Thymus (tissue), 11 donors: ENCODE measurements at regions not wholly inside any gene's neighbourhood (a gene's known extent, or its start where the extent isn't known, plus 50 kb on each side); places are given as distances from the start of the nearest gene placed in this dataset.

ENCODE experiments used
- DNase-seq, 9 donors: peaks; one replicate each; pipeline ENCODE4 v3.0.0-alpha.2; 2013; ENCODE audit warnings: low spot score in 9 of 9, low read depth in 6 of 9, missing footprints in 1 of 9
- H3K27ac ChIP-seq, 2 donors: one replicate each; pipeline ENCODE4 v1.5.1; 2013; ENCODE audit warnings: control low read depth in 1 of 2, low read depth in 1 of 2, low read length in 1 of 2, mild to moderate bottlenecking in 1 of 2, moderate library complexity in 1 of 2
- H3K27me3 ChIP-seq, 2 donors: one replicate each; pipeline ENCODE4 v1.5.1; 2013; ENCODE audit warnings: low read length in 1 of 2; ENCODE audit not compliant: control insufficient read depth in 2 of 2, insufficient read depth in 1 of 2
- H3K36me3 ChIP-seq, 2 donors: one replicate each; pipeline ENCODE4 v1.5.1; 2013; ENCODE audit warnings: low read length in 1 of 2, mild to moderate bottlenecking in 1 of 2, moderate library complexity in 1 of 2; ENCODE audit not compliant: control insufficient read depth in 2 of 2, insufficient read depth in 2 of 2
- H3K4me1 ChIP-seq, 2 donors: one replicate each; pipeline ENCODE4 v1.5.1; 2013; ENCODE audit warnings: low read length in 2 of 2; ENCODE audit not compliant: control insufficient read depth in 2 of 2, insufficient read depth in 2 of 2
- H3K4me3 ChIP-seq, 2 donors: one replicate each; pipeline ENCODE4 v1.5.1; 2013; ENCODE audit warnings: low read length in 2 of 2, control low read depth in 1 of 2, mild to moderate bottlenecking in 1 of 2
- H3K9me3 ChIP-seq, 2 donors: one replicate each; pipeline ENCODE4 v1.5.1; 2013; ENCODE audit warnings: low read length in 1 of 2, mild to moderate bottlenecking in 1 of 2; ENCODE audit not compliant: control insufficient read depth in 2 of 2, insufficient read depth in 1 of 2
- WGBS: extraction: QIAGEN DNeasy Blood & Tissue Kit; methylation state at CpG from one replicate; pipeline ENCODE4 v1.1.7; 2013; 5-methylcytosine and 5-hydroxymethylcytosine counted together
- donor health status: healthy.

- 84% methylated on average over 1 of the region's 1 CpG for WGBS
- DNase-seq, result no peak
- Histone ChIP-seq H3K9me3 (no peaks in the 10 kb centered on the region), H3K4me3 (no peak overlapping the region), H3K36me3 (no peaks in the 10 kb centered on the region), H3K27me3 (no peaks in the 10 kb centered on the region), H3K27ac (no peak overlapping the region), H3K4me1 (no peaks in the 10 kb centered on the region)
These were observed 668.4 kb upstream of the FBXO33 start for GRCh38 chr14:40100544-40101196.

GRCh38 chr14:40099316-40099715 is 667.1 kb upstream of the FBXO33 start:
- H3K36me3 ChIP-seq, result no peaks in the 10 kb centered on the region
- no peak overlapping the region for H3K4me3 ChIP-seq
- 82% methylated on average over 2 of the region's 2 CpGs for WGBS
- no peaks in the 10 kb centered on the region for H3K4me1 ChIP-seq
- no peak for DNase-seq
- H3K27ac ChIP-seq, result no peak overlapping the region
- H3K9me3 ChIP-seq, result no peaks in the 10 kb centered on the region
- H3K27me3 ChIP-seq, result no peaks in the 10 kb centered on the region

GRCh38 chr14:40098468-40098867 is 666.2 kb upstream of the FBXO33 start:
- no peak for DNase-seq
- Histone ChIP-seq H3K27ac (no peak overlapping the region), H3K9me3 (no peaks in the 10 kb centered on the region), H3K27me3 (no peaks in the 10 kb centered on the region), H3K4me1 (no peaks in the 10 kb centered on the region), H3K4me3 (no peak overlapping the region), H3K36me3 (no peaks in the 10 kb centered on the region)
- 98% methylated on average over 3 of the region's 3 CpGs for WGBS

GRCh38 chr14:40096968-40097367 is 664.7 kb upstream of the FBXO33 start:
- Histone ChIP-seq H3K9me3 (no peaks in the 10 kb centered on the region), H3K36me3 (no peaks in the 10 kb centered on the region), H3K27ac (no peak overlapping the region), H3K4me1 (no peaks in the 10 kb centered on the region), H3K27me3 (no peaks in the 10 kb centered on the region), H3K4me3 (no peak overlapping the region)
- DNase-seq, result no peak

GRCh38 chr14:40093800-40094199 is 661.6 kb upstream of the FBXO33 start:
- Histone ChIP-seq H3K27ac (no peak overlapping the region), H3K4me1 (no peaks in the 10 kb centered on the region), H3K4me3 (no peak overlapping the region), H3K9me3 (no peaks in the 10 kb centered on the region), H3K27me3 (no peaks in the 10 kb centered on the region), H3K36me3 (no peaks in the 10 kb centered on the region)
- 98% methylated on average over 1 of the region's 1 CpG for WGBS
- DNase-seq, result no peak

- Histone ChIP-seq H3K4me3 (no peak overlapping the region), H3K36me3 (no peaks in the 10 kb centered on the region), H3K9me3 (peaks cover 0 to 7% of the 10 kb centered on the region in 2 donors), H3K27ac (no peak overlapping the region), H3K4me1 (no peaks in the 10 kb centered on the region), H3K27me3 (no peaks in the 10 kb centered on the region)
- no peak for DNase-seq
- 95% methylated on average over 2 of the region's 2 CpGs for WGBS
These were observed 641.9 kb upstream of the FBXO33 start for GRCh38 chr14:40074169-40074568.

GRCh38 chr14:40072175-40072574 is 639.9 kb upstream of the FBXO33 start:
- WGBS, result 99% methylated on average over 1 of the region's 1 CpG
- no peaks in the 10 kb centered on the region for H3K4me1 ChIP-seq
- H3K36me3 ChIP-seq, result no peaks in the 10 kb centered on the region

GRCh38 chr14:40058901-40059897 is 627.0 kb upstream of the FBXO33 start:
- DNase-seq, result no peak
- Histone ChIP-seq H3K4me1 (no peaks in the 10 kb centered on the region), H3K9me3 (no peaks in the 10 kb centered on the region), H3K36me3 (no peaks in the 10 kb centered on the region), H3K27ac (no peak overlapping the region), H3K27me3 (no peaks in the 10 kb centered on the region), H3K4me3 (no peak overlapping the region)
- WGBS, result 55% methylated on average over 8 of the region's 8 CpGs

More at GRCh38 chr14:40072175-40072574, 639.9 kb upstream of the FBXO33 start:
- Histone ChIP-seq H3K4me3 (no peak overlapping the region), H3K9me3 (peaks cover 0 to 7% of the 10 kb centered on the region in 2 donors), H3K27me3 (no peaks in the 10 kb centered on the region), H3K27ac (no peak overlapping the region)
- no peak for DNase-seq

- Histone ChIP-seq H3K4me1 (no peaks in the 10 kb centered on the region), H3K4me3 (no peak overlapping the region), H3K27me3 (no peaks in the 10 kb centered on the region), H3K36me3 (no peaks in the 10 kb centered on the region), H3K9me3 (no peaks in the 10 kb centered on the region), H3K27ac (no peak overlapping the region)
- no peak for DNase-seq
- 87% methylated on average over 2 of the region's 2 CpGs for WGBS
These were observed 621.2 kb upstream of the FBXO33 start for GRCh38 chr14:40053416-40053815.
